ENCODE measurements at regions not wholly inside any gene's neighbourhood (a gene's known extent, or its start where the extent isn't known, plus 50 kb on each side); places are given as distances from the start of the nearest gene placed in this dataset.

DNA sequence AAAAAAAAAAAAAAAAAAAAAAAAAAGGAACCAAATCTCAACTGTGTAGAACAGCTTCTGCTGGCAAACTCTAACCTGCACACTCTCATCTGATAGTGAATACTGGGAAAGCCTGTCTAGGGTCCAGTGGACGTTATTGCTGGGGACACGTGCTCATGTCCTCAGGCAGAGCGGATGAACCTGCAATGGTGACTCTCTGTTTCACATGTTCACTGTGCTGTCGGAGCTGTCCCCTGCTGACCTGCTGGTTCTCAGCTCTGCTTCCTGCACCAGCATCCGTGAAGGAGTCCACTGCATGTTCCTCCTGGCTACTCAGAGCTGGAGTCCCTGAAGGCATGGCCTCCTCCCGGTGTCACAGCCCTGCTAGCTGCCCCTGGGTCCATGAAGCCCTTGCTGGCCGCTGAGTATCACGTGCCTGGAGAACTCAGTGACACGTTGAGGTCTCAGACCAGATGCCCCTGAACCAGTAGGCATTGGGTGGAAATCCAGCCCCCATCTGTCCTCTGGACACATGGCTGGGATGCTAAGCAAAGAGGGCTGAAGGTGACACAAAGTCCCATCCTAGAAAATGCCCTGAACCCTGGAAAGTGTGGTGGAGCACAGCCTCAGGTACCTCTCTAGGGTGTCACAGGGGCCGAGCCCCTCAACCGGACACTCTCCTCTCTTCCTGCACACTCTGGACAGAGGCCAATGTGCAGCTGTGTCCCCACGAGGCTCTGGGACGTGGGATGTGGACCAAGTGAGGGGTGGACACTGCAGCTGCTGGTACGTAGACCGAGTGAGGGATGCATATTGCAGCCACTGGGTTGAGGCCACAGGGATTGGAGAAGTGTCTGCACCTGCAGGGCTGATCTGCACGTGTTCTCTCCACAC, 54.9 kb upstream of the FRMD1 start:
- FAIRE-seq (no peak), DNase-seq (ENCODE audit: insufficient read length, low spot score) (no peak)
- TF ChIP-seq PAX5 (IDR thresholded peaks at IDR 0.05; ENCODE audit: insufficient read depth, low read length, severe bottlenecking) (no peak), SPI1 (IDR thresholded peaks at IDR 0.05; ENCODE audit: low read depth, low read length) (no peak), TAF1 (IDR thresholded peaks at IDR 0.05; ENCODE audit: low read depth, low read length) (no peak), POLR2A (IDR thresholded peaks at IDR 0.05; ENCODE audit: low read depth, low read length) (no peak), POLR2AphosphoS5 (IDR thresholded peaks at IDR 0.05; ENCODE audit: low read depth, low read length) (no peak), POU2F2 (IDR thresholded peaks at IDR 0.05; ENCODE audit: low read depth, low read length) (no peak)

DNA sequence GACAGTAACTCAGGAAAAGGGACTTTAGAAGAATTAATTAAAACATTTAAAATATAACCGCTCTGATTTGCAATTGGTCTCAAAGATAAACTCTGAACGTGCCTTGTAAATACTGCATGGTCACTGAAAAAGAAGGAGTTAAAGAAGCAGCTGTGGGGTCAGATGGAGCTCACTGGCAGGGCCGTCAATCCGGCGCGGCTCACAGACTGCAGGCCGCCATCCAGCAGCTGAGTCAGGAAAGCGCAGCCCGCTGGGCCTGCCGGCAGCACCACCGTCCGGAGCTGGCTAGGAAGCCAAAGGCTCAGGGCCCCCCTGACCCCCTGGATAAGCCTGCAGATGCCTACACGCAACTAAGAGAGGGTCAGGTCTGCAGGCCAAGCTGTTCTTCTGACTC, 54.2 kb upstream of the FRMD1 start:
- DNase-seq (ENCODE audit: insufficient read length, low spot score) (no peak), FAIRE-seq (no peak)
- TF ChIP-seq POLR2A (IDR thresholded peaks at IDR 0.05; ENCODE audit: low read depth, low read length) (no peak), PAX5 (IDR thresholded peaks at IDR 0.05; ENCODE audit: insufficient read depth, low read length, severe bottlenecking) (no peak), SPI1 (IDR thresholded peaks at IDR 0.05; ENCODE audit: low read depth, low read length) (no peak), TAF1 (IDR thresholded peaks at IDR 0.05; ENCODE audit: low read depth, low read length) (no peak), POU2F2 (IDR thresholded peaks at IDR 0.05; ENCODE audit: low read depth, low read length) (no peak), POLR2AphosphoS5 (IDR thresholded peaks at IDR 0.05; ENCODE audit: low read depth, low read length) (no peak)

DNA sequence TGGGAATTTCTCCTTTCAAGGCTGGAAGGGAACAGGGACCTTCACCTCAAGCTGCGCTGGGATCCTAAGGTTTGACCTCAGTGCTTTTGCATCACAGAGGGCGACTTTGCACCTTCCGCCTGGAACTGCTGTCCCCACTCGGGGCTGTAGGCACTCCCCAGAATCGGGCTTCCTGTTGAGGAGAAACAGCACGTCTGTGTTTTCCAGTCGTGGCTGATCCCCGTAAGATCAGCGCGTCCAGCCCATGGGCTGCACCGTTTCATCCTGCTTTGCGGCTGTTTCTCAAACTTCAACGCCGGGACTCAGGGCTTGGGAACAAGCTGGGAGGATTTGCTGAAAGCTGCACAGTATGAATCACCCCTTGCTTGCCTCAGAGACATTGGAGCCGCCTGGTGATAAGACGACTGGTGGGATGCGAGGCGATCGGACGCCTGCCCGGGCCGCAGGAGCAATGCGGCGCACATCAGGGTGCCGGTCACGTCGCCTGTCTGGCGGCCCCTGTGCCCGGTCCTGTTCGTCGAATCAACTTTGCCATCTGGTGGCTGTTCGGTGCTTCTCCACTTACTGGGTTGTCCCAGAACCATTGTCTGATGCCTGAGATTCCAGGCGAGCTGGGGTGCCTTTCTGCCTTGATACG, 53.6 kb upstream of the FRMD1 start:
- DNase-seq (ENCODE audit: insufficient read length, low spot score) (no peak), FAIRE-seq (no peak)
- TF ChIP-seq TAF1 (IDR thresholded peaks at IDR 0.05; ENCODE audit: low read depth, low read length) (no peak), SPI1 (IDR thresholded peaks at IDR 0.05; ENCODE audit: low read depth, low read length) (no peak), POLR2A (IDR thresholded peaks at IDR 0.05; ENCODE audit: low read depth, low read length) (no peak), POU2F2 (IDR thresholded peaks at IDR 0.05; ENCODE audit: low read depth, low read length) (no peak), PAX5 (IDR thresholded peaks at IDR 0.05; ENCODE audit: insufficient read depth, low read length, severe bottlenecking) (no peak), POLR2AphosphoS5 (IDR thresholded peaks at IDR 0.05; ENCODE audit: low read depth, low read length) (no peak)

DNA sequence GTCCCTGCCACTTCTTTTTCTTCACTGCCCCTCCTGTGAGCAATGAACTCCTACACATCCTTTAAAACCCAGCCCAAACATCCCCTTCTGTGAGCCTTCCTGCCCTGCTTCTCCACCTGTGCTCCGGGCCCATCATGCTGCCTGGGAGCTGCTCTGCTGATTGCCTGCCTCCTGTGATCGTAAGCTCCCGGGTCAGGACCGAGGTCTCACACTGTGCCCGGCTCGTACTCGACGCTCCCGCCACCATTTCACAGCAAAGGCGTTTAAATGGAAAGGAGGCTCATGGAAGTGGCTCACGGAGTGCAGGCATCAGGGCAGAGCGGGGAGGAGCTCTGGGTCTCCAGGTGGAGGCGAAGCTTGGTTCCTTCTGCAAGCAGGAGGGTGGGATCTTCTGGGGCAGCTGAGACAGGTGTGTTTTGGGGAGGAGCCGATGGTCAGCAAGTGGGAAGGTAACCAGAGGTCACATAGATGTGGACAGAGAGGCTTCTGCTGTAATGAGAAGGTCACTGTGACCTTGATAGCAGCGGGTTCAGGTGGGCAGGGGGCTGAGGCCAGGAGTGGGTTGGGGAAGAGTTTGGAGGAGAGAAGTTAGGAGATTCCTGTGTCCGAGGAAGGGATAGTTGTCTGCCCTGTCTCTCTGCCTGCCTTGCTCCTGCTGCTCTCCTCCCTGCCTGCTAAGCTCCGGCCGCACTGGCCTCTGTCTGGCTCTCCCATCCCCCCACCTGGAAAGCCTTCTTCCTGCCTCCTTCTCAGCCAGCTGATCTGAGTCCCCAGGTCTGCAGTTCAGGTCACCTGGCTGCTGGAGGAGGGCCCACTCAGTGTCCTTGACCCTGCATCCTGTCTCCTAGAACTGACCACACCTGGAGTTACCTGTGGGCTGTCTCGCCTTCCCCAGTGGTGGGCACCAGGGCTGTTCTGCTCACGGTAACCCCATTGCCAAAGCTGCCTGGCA, 52.7 kb upstream of the FRMD1 start:
- DNase-seq (ENCODE audit: insufficient read length, low spot score) (no peak), FAIRE-seq (no peak)
- TF ChIP-seq POU2F2 (IDR thresholded peaks at IDR 0.05; ENCODE audit: low read depth, low read length) (no peak), POLR2A (IDR thresholded peaks at IDR 0.05; ENCODE audit: low read depth, low read length) (no peak), PAX5 (IDR thresholded peaks at IDR 0.05; ENCODE audit: insufficient read depth, low read length, severe bottlenecking) (no peak), TAF1 (IDR thresholded peaks at IDR 0.05; ENCODE audit: low read depth, low read length) (no peak), POLR2AphosphoS5 (IDR thresholded peaks at IDR 0.05; ENCODE audit: low read depth, low read length) (no peak), SPI1 (IDR thresholded peaks at IDR 0.05; ENCODE audit: low read depth, low read length) (no peak)

DNA sequence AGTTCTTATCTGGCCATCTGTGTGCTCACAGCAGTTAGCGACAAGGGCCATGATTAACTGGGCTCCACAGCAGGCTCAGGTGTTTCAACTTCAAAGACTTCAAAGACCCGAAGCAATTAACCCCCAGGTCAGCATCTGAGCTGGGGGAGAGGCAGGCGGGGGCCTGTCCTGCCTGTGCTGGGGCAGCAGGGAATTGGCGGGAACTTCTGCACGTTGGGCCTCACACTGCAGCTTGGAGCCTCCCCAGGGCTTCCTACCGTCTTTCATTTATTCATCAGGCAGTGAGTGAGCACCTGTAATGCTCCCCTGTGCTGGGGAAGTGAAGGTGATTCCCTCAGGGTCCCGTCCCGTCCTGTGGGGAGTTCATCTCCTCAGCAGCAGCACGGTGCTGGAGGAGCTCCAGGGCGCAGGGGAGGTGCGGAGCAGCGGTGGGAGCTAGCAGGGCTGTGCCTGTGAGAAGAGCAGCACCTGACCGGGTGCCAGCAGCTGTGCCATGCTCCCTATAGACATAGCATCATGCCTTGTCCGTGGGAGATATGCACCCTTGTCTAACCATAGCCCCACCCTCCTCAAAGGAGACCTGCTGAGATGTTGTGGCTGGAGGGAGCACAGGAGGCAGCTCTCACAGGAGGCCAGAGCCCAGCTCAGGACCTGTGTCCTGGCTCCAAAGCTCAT, 51.8 kb upstream of the FRMD1 start:
- DNase-seq (ENCODE audit: insufficient read length, low spot score) (no peak), FAIRE-seq (no peak)
- TF ChIP-seq POLR2AphosphoS5 (IDR thresholded peaks at IDR 0.05; ENCODE audit: low read depth, low read length): no peak
- TF ChIP-seq TAF1 (IDR thresholded peaks at IDR 0.05; ENCODE audit: low read depth, low read length): no peak
- TF ChIP-seq PAX5 (IDR thresholded peaks at IDR 0.05; ENCODE audit: insufficient read depth, low read length, severe bottlenecking): no peak
- TF ChIP-seq POU2F2 (IDR thresholded peaks at IDR 0.05; ENCODE audit: low read depth, low read length): no peak
- TF ChIP-seq SPI1 (IDR thresholded peaks at IDR 0.05; ENCODE audit: low read depth, low read length): no peak
- no peak for TF ChIP-seq POLR2A (IDR thresholded peaks at IDR 0.05; ENCODE audit: low read depth, low read length)

DNA sequence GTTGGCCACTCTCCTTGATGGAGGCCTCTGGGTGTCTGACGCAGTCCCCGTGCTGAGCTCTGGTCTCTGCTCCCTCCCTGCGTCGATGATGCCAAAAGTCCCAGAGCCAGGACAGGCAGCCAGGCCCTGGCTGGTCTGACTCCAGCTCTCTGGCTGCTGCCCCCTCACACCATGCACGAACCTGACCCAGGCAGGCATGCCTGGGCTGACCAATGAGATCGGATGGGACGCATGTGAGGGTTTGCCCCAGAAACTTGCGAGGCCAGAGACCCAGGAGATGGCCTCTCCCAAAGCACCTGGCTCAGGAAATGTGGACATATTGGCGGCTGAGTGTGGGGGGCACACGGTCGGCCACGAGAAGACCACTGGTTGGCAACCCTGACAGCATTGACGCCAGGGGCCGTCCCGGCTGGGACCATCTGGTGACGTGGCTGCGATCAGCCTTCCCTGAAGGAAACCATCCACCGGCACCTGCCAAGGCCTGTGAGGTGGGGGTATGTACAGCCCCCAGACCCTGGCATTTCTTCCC, 51.2 kb upstream of the FRMD1 start:
- TF ChIP-seq POU2F2 (IDR thresholded peaks at IDR 0.05; ENCODE audit: low read depth, low read length): no peak
- TF ChIP-seq TAF1 (IDR thresholded peaks at IDR 0.05; ENCODE audit: low read depth, low read length): no peak
- TF ChIP-seq SPI1 (IDR thresholded peaks at IDR 0.05; ENCODE audit: low read depth, low read length): no peak
- no peak for TF ChIP-seq POLR2AphosphoS5 (IDR thresholded peaks at IDR 0.05; ENCODE audit: low read depth, low read length)
- no peak for TF ChIP-seq PAX5 (IDR thresholded peaks at IDR 0.05; ENCODE audit: insufficient read depth, low read length, severe bottlenecking)
- TF ChIP-seq POLR2A (IDR thresholded peaks at IDR 0.05; ENCODE audit: low read depth, low read length): no peak
- DNase-seq (ENCODE audit: insufficient read length, low spot score) (no peak), FAIRE-seq (no peak)

DNA sequence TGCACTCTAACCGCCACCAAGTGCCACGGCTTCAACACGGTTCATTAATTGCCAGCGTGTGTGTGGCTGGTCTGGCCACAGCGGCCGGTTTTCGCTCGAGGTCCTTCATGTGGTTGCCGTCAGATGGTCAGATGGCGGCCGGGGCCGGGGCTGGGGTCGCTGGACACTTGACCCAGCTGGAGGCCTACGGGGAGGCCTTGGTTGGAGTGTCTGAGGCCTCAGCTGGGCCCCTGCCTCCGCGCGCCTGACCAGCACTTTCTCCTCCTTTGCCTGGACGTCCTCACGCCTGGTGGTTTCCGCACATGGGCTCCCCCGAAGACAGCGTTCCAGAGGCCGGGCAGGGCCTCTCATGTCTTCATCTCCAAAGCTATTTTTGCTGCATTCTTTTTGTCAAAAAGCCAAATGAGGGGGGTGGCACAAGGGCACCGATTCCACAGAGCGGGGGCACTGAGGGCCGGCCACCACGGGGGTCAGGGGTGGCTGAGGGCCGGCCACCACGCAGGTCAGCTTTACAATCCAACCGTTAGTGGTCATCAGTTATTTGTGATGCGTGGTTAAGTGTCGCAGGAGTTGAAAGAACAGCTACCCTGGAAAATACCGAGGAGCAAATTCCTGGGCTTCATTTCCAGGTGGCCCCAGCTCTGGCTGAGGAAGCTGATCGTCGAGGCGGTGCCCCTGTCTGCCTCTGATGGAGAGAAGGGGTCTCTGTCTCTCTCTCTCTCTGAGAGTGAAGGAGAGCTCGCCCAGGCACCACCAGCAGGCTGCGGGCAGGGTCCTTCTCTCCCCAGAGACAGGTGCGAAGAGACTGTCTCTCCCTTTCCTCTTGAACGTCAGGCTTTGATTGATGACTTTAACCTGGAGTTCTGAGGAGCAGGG, 50.5 kb upstream of the FRMD1 start:
- FAIRE-seq (no peak), DNase-seq (ENCODE audit: insufficient read length, low spot score) (no peak)
- TF ChIP-seq TAF1 (IDR thresholded peaks at IDR 0.05; ENCODE audit: low read depth, low read length) (no peak), PAX5 (IDR thresholded peaks at IDR 0.05; ENCODE audit: insufficient read depth, low read length, severe bottlenecking) (no peak), POLR2AphosphoS5 (IDR thresholded peaks at IDR 0.05; ENCODE audit: low read depth, low read length) (no peak), POU2F2 (IDR thresholded peaks at IDR 0.05; ENCODE audit: low read depth, low read length) (no peak), POLR2A (IDR thresholded peaks at IDR 0.05; ENCODE audit: low read depth, low read length) (no peak), SPI1 (IDR thresholded peaks at IDR 0.05; ENCODE audit: low read depth, low read length) (no peak)
